ENCODE measurements at regions not wholly inside any gene's neighbourhood (a gene's known extent, or its start where the extent isn't known, plus 50 kb on each side); places are given as distances from the start of the nearest gene placed in this dataset.

DNA sequence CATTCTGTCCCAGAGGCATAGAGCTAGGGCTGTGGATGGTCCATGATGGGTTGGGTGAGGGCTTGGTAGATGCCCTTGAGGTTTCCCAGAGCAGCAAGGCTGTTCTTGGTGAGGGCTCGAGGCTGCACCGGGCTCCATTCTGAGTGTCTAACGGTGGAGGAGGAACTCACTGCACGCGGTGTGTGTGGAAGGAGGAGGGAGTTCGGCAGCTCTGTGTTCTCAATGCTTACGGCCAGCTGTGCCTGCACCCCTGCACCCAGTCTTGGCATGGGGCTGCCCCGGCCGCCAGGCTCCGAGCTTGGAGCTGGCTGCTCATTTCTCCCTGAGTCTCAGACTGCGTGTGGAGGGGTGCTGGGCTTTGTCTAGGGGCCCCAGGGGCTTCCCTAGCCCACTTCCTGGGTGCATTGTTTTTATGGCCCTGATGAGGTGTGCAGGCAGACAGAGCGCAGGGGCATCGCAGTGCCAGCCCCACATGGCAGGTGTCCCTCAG lies 1247.1 kb downstream of the BRD1 start:
- no peak overlapping the region for H2BK5ac ChIP-seq (ENCODE audit: low read depth, low read length, poor library complexity, severe bottlenecking)
- no peaks in the 10 kb centered on the region; the same call in 1 of the 2 replicates for H3K27me3 ChIP-seq (ENCODE audit: control insufficient read depth, insufficient read depth, low read length)
- in situ Hi-C loops (cut with MboI; ENCODE audit: low sequenced_read_pairs) (no loop called here), dilution Hi-C loops (cut with HindIII; ENCODE audit: low sequenced_read_pairs, unreplicated experiment) (no loop called here), intact Hi-C loops (cut with micrococcal nuclease) (no loop called here)
- H3K14ac ChIP-seq (replicated peaks; ENCODE audit: low read depth, low read length) = no peak overlapping the region
- H4K91ac ChIP-seq (ENCODE audit: insufficient read depth, low read depth, low read length) = no peak overlapping the region
- WGBS, 2 experiments (ENCODE audit: extremely low coverage in 2 of 2, insufficient read length in 1 of 2) = 68% methylated on average over 3 of the region's 13 CpGs; no CpG with 5 or more reads in 1 of the 2 experiments
- H2BK20ac ChIP-seq (ENCODE audit: low read depth, low read length) = no peak overlapping the region
- H2AK5ac ChIP-seq (ENCODE audit: low read depth, low read length) = no peak overlapping the region
- H3K56ac ChIP-seq (ENCODE audit: extremely low read depth, insufficient read depth, low read length) = no peak overlapping the region
- H2BK15ac ChIP-seq (ENCODE audit: low read depth, low read length) = no peak overlapping the region
- H3K4me3 ChIP-seq (ENCODE audit: insufficient read depth, low read depth, low read length) = no peak overlapping the region
- no peaks in the 10 kb centered on the region for H3K9me1 ChIP-seq (ENCODE audit: insufficient read depth, low read length)
- no peak overlapping the region for H2AFZ ChIP-seq (replicated peaks; ENCODE audit: low read length, poor library complexity)
- no peak for DNase-seq
- H3K18ac ChIP-seq (ENCODE audit: low read depth, low read length) = no peak overlapping the region
- CTCF ChIA-PET = no interaction called here
- no peak overlapping the region for H2BK120ac ChIP-seq (ENCODE audit: low read depth, low read length)
- H3K9me3 ChIP-seq (ENCODE audit: control insufficient read depth, insufficient read depth, low read length) = peaks cover 13% of the 10 kb centered on the region
- no peak overlapping the region for H4K5ac ChIP-seq (ENCODE audit: low read depth, low read length)
- no peak overlapping the region for H4K8ac ChIP-seq (ENCODE audit: low read depth in 2 of 2, low read length in 2 of 2)
- no peak for TF ChIP-seq ELK1 (IDR thresholded peaks at IDR 0.05; ENCODE audit: borderline replicate concordance, low read depth, low read length)
- no peak for TF ChIP-seq NFE2L2 (IDR thresholded peaks at IDR 0.05; ENCODE audit: low read depth, low read length)
- TF ChIP-seq MXI1 (IDR thresholded peaks at IDR 0.05; ENCODE audit: borderline replicate concordance, low read depth, low read length) = no peak
- TF ChIP-seq, protein P1, sequence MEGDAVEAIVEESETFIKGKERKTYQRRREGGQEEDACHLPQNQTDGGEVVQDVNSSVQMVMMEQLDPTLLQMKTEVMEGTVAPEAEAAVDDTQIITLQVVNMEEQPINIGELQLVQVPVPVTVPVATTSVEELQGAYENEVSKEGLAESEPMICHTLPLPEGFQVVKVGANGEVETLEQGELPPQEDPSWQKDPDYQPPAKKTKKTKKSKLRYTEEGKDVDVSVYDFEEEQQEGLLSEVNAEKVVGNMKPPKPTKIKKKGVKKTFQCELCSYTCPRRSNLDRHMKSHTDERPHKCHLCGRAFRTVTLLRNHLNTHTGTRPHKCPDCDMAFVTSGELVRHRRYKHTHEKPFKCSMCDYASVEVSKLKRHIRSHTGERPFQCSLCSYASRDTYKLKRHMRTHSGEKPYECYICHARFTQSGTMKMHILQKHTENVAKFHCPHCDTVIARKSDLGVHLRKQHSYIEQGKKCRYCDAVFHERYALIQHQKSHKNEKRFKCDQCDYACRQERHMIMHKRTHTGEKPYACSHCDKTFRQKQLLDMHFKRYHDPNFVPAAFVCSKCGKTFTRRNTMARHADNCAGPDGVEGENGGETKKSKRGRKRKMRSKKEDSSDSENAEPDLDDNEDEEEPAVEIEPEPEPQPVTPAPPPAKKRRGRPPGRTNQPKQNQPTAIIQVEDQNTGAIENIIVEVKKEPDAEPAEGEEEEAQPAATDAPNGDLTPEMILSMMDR (conservative IDR thresholded peaks at IDR 0.05; ENCODE audit: low read depth, low read length) = no peak
- TF ChIP-seq RAD21 (IDR thresholded peaks at IDR 0.05; ENCODE audit: low read length) = no peak
- no peak for TF ChIP-seq RFX5 (IDR thresholded peaks at IDR 0.05; ENCODE audit: low read depth, low read length)
- no peak for TF ChIP-seq MAFK (IDR thresholded peaks at IDR 0.05; ENCODE audit: low read depth, low read length)
- TF ChIP-seq SMC3 (IDR thresholded peaks at IDR 0.05; ENCODE audit: low read depth, low read length) = no peak
- no peak for TF ChIP-seq CHD1 (IDR thresholded peaks at IDR 0.05; ENCODE audit: low read depth, low read length)
- TF ChIP-seq USF2 (IDR thresholded peaks at IDR 0.05; ENCODE audit: low read depth, low read length) = no peak
- TF ChIP-seq RCOR1 (IDR thresholded peaks at IDR 0.05; ENCODE audit: insufficient replicate concordance, low read length) = no peak
- no peak for TF ChIP-seq CEBPB (IDR thresholded peaks at IDR 0.05; ENCODE audit: low read depth, low read length)
- TF ChIP-seq POLR2A (IDR thresholded peaks at IDR 0.05; ENCODE audit: low read depth, low read length) = no peak
- TF ChIP-seq FOS (IDR thresholded peaks at IDR 0.05; ENCODE audit: low read depth, low read length) = no peak
- TF ChIP-seq MAZ (IDR thresholded peaks at IDR 0.05; ENCODE audit: borderline replicate concordance, low read depth, low read length) = no peak
- no peak for TF ChIP-seq BHLHE40 (IDR thresholded peaks at IDR 0.05; ENCODE audit: low read depth, low read length)
- BruUV-seq (replicated peaks) = no TSS peak
- no peak overlapping the region for H3K27ac ChIP-seq (ENCODE audit: insufficient read depth, low read length)
- no peak overlapping the region for H2AK9ac ChIP-seq (replicated peaks; ENCODE audit: low read depth, low read length, poor library complexity)
- no peak overlapping the region for H3K4me2 ChIP-seq (ENCODE audit: low read depth, low read length)
- POLR2A ChIA-PET (ENCODE audit: unreplicated experiment) = no interaction called here
- ATAC-seq (ENCODE audit: low read depth) = no peak
- H3K79me1 ChIP-seq (ENCODE audit: low read depth in 1 of 2, low read length in 2 of 2) = no peaks in the 10 kb centered on the region
- H3K9ac ChIP-seq (ENCODE audit: low read depth, low read length) = no peak overlapping the region
- no peak overlapping the region for H3K23ac ChIP-seq (ENCODE audit: low read depth, low read length)
- H3K4ac ChIP-seq (ENCODE audit: low read depth, low read length) = no peak overlapping the region
- H4K20me1 ChIP-seq (ENCODE audit: insufficient read depth, low read length) = no peaks in the 10 kb centered on the region
- no peaks in the 10 kb centered on the region for H3K36me3 ChIP-seq (ENCODE audit: control insufficient read depth, insufficient read depth, low read length)
- no peaks in the 10 kb centered on the region for H3K4me1 ChIP-seq (ENCODE audit: control insufficient read depth, insufficient read depth, low read length)

All from IMR-90 (cell line).